GF-D8 (cell line): ENCODE measurements at regions not wholly inside any gene's neighbourhood (a gene's known extent, or its start where the extent isn't known, plus 50 kb on each side); places are given as distances from the start of the nearest gene placed in this dataset.
"Not testable (repeated sequence)": the region's sequence is repeated elsewhere in the genome, so short reads cannot be mapped to it uniquely, and the experiment has no call there.

ENCODE experiments used
- DNase-seq: peaks from one replicate; lab custom pipeline; 2025; lab: John Stamatoyannopoulos, UW

DNA sequence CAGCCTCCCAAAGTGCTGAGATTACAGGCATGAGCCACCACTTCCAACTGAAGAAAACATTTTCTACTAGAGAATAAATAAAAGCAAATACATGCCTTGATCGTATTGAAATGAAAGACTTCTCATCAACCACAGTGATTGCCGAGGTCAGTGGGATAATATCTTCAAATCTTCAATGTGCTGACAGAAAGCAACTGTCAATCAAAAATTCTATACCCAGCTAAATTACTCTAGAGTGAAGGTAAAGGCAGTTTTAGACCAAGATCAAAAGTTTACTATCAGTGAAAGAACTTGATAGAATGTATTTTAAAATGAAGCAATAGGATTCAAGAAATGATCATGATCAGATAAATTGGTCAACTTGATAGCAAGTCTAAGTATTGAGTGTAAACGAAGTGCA is 130.6 kb downstream of the BRD1 start:
- DNase-seq, result no peak

DNA sequence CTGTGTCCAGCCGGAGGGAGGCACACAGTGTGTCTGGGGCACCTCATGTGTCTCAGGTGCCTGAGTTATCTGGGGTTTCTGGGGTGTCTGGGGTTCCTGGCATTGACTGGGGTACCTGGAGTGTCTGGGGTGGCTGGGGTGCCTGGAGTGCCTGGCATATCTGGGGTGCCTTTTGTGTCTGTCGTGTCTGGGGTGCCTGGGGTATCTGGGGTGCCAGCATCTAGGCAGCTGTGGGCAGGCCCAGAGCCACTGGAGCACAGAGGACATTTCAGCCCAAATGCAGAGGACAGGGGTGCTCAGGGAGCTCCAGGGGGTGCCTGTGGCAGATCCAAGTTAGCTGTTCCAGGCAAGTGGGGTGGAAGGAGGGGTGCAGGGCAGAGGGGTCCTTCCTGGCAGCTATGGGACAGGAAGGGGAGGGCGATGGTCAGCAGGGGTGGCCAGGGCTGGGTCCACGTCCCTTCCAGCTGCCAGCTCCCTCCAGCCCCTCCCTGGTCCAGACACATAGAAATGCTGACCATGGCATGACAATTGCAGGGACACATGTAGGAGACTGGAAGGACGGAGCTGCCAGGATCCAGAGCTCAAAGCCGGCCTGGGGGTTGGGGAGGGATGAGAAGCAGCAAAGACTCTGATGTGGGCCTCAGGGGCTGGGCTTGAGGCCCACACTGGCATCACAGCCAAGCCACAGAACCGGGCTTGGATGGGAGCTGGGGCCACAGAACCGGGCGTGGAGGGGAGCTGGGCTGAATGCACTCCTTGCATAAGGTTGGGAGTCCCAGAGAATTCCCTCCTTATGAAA is 133.0 kb downstream of the BRD1 start:
- DNase-seq, result no peak

DNA sequence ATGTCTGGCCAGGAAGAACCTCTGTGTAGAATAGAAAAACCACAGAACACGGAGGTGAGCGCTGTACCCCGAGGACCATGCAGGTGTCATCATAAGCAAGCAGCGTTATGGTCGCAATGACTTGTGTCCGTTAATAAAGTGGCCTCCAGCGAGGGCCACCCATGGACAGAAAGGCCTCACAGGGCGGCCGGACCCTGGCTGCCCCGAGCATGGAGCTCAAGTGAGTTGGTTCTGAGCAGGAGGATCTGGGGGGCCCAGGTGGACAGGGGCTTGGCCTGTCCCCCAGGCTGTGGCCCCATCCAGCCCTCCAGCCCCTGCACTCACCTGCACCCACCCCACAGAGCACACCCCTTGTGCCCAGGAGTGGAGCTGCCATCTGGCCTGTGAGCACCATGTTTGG is 133.8 kb downstream of the BRD1 start:
- DNase-seq, result no peak

DNA sequence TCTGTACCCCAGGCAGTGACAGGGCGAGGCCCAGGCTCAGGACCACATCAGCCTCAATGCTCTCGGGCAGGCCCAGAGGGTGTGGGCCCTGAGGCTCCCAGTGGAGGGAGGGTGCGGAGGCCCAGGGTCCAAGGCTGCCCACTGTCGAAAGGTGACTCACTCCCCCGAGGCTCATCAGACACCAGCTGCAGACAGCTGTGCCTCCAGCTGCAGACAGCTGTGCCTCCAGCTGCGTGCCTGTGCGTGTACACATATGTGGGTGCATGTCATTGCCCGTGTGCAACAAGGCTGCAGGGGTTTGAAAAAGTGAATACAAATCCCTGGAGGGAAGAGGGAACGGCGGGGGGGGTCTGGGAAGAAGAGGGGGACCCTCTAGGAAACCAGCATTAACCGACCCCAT is 134.3 kb downstream of the BRD1 start:
- no peak for DNase-seq

DNA sequence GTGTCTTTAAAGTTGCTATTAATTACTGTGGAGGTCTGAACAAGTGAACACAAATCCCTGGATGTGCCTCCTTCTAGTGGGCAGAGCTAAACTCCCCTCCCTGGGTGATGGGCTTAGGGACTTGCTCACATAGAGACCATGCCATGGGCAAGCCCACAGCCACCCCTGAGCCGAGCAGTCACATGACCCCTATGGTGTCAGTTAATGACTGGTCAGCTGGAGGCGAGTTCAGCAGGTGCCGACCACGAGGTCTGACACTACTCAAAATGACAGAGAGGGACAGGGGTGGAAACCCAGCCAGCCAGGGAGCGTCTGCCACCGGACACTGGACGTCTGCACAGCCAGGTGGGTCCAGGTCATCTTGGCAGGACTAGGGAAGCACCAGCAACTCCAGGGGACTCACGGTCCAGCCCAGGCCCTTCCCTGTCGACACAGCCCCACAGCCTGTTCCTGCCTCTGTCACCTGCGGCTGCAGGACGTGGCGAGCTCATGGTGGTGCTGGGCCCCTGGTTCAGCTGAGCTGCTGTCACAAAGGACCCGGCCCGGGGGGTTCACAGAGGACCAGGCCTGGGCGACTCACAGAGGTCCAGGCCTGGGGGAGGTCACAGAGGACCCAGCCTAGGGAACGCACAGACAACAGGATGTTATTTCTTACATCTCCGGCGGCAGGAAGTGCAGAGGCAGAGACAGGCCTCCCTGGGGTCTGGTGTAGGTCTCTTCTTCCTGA is 135.0 kb downstream of the BRD1 start:
- DNase-seq, result no peak

DNA sequence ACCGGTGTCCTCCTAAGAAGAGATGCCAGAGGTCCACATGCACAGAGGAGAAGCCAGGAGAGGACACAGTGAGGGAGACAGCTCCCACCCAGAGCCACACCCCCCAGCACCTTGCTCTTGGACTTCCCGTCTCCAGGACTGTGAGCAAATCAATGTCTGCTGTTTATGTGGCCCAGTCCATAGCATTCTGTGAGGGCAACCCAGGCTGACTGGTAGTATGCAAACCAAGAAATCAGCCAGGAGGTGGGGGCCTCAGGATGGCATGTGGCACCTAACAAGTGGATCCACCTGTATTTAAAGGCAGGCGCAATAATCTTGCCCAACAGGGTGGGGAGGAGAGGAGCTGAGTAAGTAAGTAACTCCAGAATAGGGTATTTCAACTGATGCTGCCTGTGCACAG is 136.4 kb downstream of the BRD1 start:
- DNase-seq, result no peak

DNA sequence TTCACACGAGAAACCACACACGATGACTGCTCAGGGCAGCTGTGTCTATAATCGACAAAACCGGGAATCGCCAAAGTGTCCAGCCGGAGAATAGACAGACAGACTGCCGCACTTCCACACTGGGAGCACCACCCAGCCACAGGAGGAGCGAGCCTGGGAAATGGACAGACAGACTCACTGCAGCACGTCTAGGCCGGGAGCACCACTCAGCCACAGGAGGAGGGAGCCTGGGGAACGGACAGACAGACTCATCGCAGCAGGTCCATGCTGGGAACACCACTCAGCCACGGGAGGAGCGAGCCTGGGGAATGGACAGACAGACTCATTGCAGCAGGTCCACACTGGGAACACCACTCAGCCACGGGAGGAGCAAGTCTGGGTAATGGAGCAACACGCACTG is 137.2 kb downstream of the BRD1 start:
- DNase-seq, result no peak

DNA sequence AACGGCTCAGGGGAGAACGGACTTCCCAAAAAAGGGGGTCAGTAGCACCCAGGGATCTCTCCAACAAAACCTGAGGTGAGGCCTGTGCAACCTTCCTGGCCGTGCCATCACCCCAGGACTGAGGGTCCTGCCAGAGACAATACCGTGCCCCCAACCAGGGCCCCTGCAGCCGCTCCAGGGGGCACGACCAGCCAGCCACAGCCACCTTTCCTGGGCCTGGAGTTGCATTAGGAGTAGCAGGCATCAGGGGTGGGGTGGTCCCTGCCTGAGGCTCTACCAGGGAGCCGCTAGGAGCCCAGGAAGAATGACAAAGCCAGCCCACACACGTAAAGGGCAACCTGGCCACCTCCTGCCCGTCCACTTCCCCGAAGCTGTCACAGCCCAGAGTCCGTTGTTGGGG is 137.8 kb downstream of the BRD1 start:
- DNase-seq, result no peak

DNA sequence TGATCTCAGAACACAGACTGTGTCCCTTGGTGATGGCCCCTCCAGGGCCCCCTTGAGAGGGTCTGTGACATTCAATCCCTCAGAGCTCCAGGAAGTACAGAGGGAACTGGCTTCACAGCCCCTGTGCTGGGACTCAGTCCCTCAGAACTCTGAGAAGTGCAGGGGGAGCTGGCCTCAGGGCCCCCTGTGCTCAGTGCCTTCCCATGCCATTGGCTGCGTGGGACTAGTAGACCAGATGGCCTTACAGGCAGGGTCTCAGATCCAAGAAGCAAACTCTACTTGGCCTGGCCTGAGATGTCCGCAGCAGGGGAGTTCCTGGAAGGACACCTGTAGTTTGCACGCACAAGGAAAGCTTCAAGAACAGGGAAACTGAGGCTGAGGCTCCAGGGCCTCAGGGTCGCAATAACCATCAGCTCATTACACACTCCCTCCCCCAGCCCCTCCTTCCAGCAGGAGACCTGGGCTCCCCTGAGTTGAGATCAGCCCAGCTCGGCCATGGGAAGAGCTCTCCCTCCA is 138.4 kb downstream of the BRD1 start:
- DNase-seq, result no peak

DNA sequence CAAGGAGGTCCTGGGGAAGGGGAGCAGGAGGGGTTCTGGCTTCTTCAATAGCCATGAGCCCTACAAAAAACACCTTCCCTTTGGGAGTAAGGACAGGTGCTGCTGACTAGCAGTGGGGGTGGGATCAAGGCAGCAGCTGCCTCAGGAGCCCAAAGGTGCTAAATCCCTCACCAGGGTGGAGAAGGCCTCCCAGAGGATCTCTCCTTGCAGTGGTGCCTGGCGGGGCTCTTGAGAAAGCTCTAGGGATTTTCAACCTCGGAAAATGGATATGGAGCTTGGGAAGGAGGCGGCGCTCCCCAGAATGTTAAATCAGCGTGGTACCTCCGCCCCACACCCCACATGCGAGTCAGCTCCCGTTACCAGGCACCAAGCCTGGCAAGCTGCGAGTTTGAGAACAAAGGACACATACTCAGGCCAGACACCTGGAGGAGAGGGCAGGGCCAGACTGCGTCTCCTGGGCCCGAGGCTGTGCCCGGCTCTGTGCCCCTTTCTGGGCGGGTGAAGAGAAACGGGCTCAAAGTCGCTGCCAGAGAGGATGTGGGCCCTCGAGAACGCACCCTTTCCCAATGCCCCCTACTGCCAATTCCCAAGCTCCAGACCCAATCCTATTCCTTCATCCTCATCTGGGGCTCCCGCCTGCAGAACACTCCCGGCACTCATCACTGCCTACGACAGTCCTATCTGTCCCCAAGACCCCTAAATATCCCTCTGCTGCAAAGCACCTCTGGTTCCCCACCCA is 139.0 kb downstream of the BRD1 start:
- no peak for DNase-seq

DNA sequence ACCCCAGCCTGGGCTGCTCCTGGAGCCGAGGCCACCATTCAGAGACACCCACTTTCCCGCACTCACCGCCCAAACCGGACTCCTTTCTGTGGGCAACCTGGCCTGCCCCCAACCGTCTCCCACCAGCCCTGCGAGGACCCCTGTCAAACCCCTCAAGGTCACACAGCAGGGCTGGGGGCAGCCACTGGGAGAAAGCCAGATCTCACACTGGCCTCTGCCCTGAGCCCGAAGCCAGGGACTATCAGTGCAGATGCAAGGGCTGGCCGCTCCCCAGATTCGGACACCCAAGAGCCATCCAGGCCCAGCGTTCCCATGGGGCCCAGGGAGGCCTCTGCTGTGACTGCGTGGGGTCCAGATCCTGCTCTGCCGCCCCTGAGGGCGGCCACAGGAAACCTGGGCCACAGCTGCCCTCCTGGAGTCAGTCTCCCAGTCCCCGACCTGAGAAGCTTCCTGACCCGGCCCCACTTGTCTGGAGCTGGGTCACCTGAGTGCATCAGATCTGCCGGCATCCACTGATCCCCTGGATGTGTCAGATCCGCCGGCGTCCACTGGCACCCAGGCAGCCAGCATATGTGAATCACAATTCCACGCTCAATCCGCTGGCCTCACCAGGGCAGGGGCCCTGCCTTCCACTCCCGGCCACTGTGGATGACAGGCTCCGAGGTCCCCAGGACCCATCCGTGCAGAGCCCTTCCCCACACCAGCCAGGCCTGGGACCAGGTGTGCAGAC is 139.7 kb downstream of the BRD1 start:
- no peak for DNase-seq

DNA sequence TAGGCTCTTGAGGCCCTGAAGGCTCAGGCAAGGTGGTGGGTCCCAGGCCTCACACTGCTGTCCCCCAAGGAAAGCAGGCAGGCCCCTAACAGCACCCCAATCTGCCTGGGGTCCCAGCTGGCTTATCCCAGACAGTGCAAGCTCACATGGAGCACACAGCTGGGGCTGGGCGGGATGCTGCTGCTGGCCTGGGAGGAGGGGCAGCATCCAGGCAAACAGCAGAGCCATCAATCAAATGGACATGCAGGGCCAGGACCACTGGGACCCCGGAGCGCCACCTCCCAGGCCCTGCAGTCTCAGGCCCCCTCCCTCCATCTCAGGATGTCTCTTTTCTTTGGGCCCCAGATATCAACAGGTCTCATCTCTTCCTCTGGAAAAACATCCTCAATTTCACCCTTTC is 140.3 kb downstream of the BRD1 start:
- no peak for DNase-seq

DNA sequence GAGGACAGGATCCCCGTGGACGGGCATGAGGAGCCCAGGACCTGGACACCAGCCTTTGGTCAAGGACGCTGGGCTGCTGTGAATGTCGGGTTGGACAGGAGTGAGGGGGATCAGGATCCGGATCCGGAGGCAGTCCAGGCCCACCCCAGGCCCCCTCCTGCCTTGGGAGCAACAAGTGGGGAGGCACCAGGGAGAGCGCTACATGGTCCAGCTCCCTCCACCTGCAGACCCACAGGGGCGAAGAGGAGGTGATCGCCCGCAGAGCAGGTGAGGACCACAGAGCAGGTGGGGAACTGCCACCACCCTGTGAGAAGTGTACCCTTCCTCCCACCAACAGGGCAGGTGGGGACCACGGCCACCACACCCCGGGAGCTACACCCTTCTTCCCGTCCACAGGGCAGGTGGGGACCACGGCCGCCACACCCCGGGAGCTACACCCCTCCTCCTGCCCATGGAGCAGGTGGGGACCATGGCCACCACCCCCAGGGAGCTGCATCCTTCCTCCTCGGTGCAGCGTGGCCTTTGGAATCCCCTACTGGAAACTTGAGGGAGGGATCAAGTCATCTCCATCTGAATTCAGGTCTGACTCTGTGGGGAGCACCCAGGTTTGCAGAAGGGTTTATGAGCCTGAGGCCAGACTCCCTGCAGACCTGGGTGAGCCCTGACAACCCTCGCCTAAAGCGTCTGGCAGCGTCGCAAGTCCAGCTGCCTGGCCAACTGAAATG is 141.0 kb downstream of the BRD1 start:
- no peak for DNase-seq

DNA sequence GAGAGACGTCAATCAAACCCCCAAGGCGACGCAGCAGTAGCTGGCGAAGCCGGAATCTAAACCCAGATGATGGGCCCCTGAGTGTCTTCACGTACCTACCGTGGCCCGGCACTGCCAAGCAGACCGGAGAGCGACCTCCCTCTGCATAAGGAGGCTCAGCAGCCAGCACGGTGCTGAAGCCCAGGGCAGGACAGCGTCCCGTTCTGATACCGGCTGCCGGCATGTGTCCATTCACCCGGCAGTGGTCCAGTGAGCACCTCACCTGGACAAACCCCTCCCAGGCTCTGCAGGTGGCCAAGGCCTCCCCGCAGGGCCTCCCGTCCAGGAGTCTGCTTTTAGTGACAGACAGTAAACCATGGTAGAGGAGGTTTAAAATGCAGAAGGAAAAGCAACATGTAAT is 142.0 kb downstream of the BRD1 start:
- DNase-seq, result no peak

DNA sequence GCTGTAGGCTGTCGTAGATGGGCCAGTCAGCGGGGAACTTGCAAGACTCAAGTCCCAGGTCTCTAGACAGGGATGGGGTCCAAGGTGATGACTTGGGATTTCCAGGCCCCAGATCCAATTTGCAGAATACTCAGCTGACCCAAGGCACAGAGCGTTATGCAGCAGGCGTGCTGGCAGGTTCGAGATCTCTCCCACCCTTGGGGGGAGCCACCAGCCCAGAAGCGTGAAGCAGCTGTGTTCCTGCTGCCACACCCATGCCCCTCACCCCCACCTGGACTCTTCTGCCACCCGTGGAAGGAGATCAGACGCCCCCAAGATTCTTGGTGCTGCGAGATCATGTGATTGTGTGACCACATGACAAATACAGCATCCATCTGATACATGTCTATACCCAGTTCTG is 142.6 kb downstream of the BRD1 start:
- DNase-seq, result no peak

DNA sequence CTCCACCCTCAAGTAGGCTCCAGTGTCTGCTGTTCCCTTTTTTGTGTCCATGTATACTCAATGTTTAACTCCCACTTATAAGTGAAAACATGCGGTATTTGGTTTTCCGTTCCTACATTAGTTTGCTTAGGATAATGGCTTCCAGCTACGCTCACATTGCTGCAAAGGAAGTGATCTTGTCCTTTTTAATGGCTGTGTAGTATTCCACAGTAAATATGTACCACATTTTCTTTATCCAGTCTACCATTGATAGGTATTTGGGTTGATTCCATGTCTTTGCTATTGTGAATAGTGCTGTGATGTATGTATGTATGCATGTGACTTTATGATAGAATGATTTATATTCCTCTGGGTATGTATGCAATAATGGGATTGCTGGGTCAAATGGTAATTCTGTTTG is 144.6 kb downstream of the BRD1 start:
- no peak for DNase-seq

DNA sequence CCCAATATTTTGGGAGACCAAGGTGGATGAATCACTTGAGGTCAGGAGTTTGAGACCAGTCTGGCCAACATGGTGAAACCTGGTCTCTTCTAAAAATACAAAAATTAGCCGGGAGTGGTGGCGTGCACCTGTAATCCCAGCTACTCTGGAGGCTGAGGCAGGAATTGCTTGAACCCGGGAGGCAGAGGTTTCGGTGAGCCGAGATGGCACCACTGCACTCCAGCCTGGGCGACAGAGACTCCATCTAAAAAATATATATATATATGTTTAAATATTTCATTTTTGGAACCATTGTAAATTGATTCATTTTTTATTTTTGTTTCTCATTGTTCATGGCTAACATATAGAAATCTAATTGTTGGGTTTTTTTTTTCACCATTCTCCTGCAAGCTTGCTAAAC is 146.9 kb downstream of the BRD1 start:
- not testable (repeated sequence) for DNase-seq

DNA sequence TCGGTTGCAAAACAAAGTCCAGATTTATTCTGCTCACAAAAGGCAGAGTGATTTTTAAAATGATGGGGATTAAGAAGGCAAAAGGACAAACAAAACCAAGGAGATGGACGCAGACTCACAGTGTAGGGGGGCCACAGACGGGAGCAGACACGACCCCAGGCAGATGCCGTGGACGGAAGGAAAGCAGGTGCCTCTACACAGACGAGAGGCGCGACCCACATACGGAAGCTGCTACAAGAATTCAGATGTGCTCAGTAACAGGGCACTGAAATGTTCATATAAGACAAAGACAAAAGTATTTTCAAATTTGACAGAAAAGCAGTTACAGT is 148.9 kb downstream of the BRD1 start:
- DNase-seq, result no peak

DNA sequence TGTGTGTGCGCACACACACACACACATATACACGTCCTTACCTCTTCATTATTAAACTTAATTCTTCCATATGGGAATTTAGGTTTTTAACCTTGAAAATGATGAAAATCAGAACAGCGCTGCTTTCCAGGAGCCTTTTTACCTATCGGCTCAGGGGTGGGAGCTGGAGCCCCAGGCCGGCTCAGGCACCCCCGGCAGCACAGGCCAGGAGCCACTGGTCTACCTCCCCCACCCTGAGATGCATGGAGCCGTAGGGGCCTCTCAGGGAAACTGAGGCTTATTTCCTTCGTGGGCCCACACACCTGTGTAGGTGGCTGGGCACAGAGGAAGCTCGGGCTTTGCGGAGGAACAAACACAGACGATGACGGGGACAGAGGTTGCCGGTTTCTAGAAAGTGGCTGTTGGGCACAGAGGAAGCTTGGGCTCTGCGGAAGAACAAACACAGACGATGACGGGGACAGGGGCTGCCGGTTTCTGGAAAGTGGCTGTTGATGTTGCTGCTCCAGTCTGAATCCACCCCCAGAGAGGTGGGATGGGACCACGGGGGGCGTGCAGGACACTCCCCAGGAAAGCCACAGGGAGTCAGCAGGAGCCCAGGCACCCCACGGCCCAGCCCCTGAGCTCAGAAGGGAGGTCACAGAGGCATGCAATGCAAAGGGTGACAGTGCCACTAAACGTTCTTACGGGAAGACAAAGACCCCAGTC is 149.4 kb downstream of the BRD1 start:
- no peak for DNase-seq

DNA sequence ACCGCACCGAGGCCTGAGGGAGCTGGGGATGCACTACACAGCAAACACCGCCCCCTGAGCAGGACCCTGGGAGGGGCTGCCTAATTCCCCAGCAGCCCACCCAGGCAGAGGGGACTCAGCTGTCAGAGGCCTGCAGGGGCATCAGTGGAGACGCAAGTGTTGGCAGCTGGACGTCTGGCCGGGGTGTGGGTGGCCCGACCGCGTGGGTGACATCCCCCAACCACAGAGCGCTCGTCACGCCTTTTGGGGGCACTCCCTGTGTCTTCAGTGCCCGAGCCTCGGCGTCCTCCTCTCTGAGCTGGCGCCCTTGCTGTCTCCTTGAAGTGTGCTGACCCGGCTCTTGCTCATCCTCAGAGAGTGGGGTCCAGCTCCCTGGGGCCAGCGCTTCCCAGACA is 150.2 kb downstream of the BRD1 start:
- no peak for DNase-seq
